Peyer's patch (tissue), 4 donors: ENCODE measurements at regions not wholly inside any gene's neighbourhood (a gene's known extent, or its start where the extent isn't known, plus 50 kb on each side); places are given as distances from the start of the nearest gene placed in this dataset.

Source experiments
- DNase-seq, 3 donors: peaks; one replicate each; pipeline ENCODE4 v3.0.0-alpha.2; 2017 to 2019
- H3K27ac ChIP-seq, 4 donors: fragments of 200-600 bp; sonication (generic); one replicate each; pipeline ENCODE4 v1.5.1; 2016 to 2019
- H3K27me3 ChIP-seq, 2 donors: fragments of 200-600 bp; sonication (generic); one replicate each; pipeline ENCODE4 v1.5.1; 2019
- H3K36me3 ChIP-seq, 3 donors: fragments of 200-600 bp; sonication (generic); one replicate each; pipeline ENCODE4 v1.5.1; 2016 to 2019
- H3K4me1 ChIP-seq, 4 donors: fragments of 200-600 bp; sonication (generic); one replicate each; pipeline ENCODE4 v1.5.1; 2016 to 2019
- H3K4me3 ChIP-seq, 4 donors: fragments of 200-600 bp; sonication (generic); 1 replicate in 3 of 4; 2 replicates in 1 of 4; pipeline ENCODE4 v1.5.1; 2016 to 2019; ENCODE audit warnings: mild to moderate bottlenecking in 1 of 4
- H3K9me3 ChIP-seq, 4 donors: fragments of 200-600 bp; sonication (generic); one replicate each; pipeline ENCODE4 v1.5.1; 2016 to 2019; ENCODE audit warnings: mild to moderate bottlenecking in 1 of 4
- POLR2A ChIP-seq, 2 donors: fragments of 450-650 bp; IDR thresholded peaks; one replicate each; pipeline ENCODE4 v1.5.1; 2017; ENCODE audit warnings: antibody characterized with exemption in 2 of 2, mild to moderate bottlenecking in 2 of 2, moderate library complexity in 2 of 2
- TF ChIP-seq, protein P1 (sequence below), 6 experiments: fragments of 450-650 bp in 4 of 6; fragments of 200-600 bp in 2 of 6; sonication (generic) in 1 of 6; IDR thresholded peaks; one replicate each; pipeline ENCODE4 v1.5.1; 2017 to 2019; ENCODE audit warnings: antibody characterized with exemption in 6 of 6, mild to moderate bottlenecking in 3 of 6, moderate library complexity in 1 of 6

DNA sequence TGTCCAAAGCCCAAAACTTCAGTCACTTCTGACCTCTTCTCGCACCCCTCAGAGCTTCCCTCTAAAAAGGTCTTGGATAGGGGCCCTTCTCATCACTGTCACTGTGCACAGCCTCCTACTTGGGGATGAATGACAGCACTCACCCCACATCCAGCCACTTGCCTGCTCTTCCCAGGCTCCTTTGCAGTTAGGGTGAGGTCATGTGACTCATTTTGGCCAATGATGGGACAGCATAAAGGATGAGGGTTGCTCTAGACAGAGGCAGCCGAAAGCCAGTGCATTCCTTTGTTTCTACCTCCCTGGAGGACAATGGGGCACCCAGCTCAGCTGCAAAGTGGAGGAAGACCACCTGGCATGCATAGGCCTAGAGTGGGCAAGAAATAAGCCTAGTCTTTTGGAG, 1413.3 kb downstream of the TBC1D22A start:
- Histone ChIP-seq H3K4me3 (no peak overlapping the region), H3K9me3 (no peaks in the 10 kb centered on the region), H3K4me1 (no peaks in the 10 kb centered on the region), H3K27me3 (no peaks in the 10 kb centered on the region), H3K27ac (no peak overlapping the region), H3K36me3 (no peaks in the 10 kb centered on the region)
- TF ChIP-seq, protein P1, sequence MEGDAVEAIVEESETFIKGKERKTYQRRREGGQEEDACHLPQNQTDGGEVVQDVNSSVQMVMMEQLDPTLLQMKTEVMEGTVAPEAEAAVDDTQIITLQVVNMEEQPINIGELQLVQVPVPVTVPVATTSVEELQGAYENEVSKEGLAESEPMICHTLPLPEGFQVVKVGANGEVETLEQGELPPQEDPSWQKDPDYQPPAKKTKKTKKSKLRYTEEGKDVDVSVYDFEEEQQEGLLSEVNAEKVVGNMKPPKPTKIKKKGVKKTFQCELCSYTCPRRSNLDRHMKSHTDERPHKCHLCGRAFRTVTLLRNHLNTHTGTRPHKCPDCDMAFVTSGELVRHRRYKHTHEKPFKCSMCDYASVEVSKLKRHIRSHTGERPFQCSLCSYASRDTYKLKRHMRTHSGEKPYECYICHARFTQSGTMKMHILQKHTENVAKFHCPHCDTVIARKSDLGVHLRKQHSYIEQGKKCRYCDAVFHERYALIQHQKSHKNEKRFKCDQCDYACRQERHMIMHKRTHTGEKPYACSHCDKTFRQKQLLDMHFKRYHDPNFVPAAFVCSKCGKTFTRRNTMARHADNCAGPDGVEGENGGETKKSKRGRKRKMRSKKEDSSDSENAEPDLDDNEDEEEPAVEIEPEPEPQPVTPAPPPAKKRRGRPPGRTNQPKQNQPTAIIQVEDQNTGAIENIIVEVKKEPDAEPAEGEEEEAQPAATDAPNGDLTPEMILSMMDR (IDR thresholded peaks at IDR 0.05): no peak
- no peak for TF ChIP-seq POLR2A (IDR thresholded peaks at IDR 0.05)
- no peak for DNase-seq

DNA sequence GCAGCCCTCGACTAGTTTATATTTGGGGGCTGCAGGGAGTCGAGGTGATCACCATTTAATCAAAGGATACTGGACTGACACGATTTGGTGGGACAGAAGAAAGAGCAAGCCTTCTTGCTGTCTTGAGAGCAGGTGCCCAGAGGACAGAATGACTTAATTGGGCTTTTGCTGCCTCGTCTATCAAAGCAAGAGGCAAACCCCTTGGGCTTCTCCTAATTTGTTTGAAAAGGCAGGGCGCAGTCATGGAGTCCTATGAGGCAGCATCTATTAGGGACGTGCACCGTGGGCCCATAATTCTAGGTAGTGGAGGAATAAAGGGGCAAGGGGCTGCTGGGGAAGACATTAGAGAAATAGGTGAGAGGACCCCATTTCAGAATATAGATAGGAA, 1411.3 kb downstream of the TBC1D22A start:
- H3K27me3 ChIP-seq: no peaks in the 10 kb centered on the region
- no peak overlapping the region for H3K4me3 ChIP-seq
- H3K36me3 ChIP-seq: no peaks in the 10 kb centered on the region
- no peak for TF ChIP-seq POLR2A (IDR thresholded peaks at IDR 0.05)
- no peaks in the 10 kb centered on the region for H3K9me3 ChIP-seq
- no peak overlapping the region for H3K27ac ChIP-seq
- no peaks in the 10 kb centered on the region for H3K4me1 ChIP-seq
- no peak for DNase-seq

GRCh38 chr22:48173061-48173772, 1410.8 kb downstream of the TBC1D22A start:
- Histone ChIP-seq H3K4me3 (no peak overlapping the region), H3K4me1 (no peaks in the 10 kb centered on the region), H3K27ac (no peak overlapping the region), H3K36me3 (no peaks in the 10 kb centered on the region), H3K27me3 (no peaks in the 10 kb centered on the region), H3K9me3 (no peaks in the 10 kb centered on the region)
- no peak for TF ChIP-seq POLR2A (IDR thresholded peaks at IDR 0.05)
- TF ChIP-seq, protein P1 (IDR thresholded peaks at IDR 0.05): no peak
- DNase-seq: no peak

DNA sequence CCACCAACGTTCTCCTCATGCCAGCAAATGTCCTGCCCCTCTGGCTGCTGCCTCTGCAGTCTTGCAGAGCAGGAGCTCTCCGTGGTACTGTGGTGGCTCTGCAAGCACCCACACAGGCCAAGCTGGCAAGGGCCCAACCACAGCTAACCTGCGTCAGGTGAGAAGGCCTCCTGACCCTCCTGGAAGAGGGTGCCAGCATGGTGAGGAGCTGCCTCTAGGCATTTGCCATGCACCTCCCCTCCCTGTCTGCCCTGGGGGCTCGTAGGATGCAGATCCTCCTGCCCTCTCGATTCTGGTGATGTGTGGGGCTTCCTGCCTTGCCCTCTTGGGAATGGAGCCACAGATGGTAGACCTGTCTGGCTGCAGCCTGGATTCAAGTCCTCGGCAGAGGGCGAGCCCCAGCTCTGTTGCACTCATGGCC, 1408.8 kb downstream of the TBC1D22A start:
- H3K4me1 ChIP-seq: no peaks in the 10 kb centered on the region
- no peak overlapping the region for H3K27ac ChIP-seq
- H3K36me3 ChIP-seq: no peaks in the 10 kb centered on the region
- no peak overlapping the region for H3K4me3 ChIP-seq
- H3K27me3 ChIP-seq: no peaks in the 10 kb centered on the region
- TF ChIP-seq POLR2A (IDR thresholded peaks at IDR 0.05): no peak
- TF ChIP-seq, protein P1 (IDR thresholded peaks at IDR 0.05): no peak
- no peak for DNase-seq
- no peaks in the 10 kb centered on the region for H3K9me3 ChIP-seq

DNA sequence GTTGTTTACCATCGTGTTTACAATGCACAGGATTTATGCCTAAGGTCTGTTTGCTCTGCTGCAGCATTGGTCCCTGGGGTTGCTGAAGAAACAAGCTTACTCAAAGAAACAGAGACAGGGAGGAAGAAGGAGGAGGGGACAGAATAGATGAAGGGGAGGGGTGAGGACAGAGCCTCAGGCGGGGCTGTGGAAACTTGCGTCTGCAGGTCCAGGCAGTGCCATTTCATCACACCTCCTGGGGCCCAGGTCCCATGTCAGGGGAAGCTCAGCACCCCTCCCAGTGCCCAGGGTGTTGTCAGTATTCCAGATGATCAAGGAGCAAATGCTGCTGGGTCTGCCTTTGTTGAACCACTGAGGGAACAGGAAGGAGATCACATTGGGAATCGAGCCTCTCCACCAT, 1406.8 kb downstream of the TBC1D22A start:
- H3K9me3 ChIP-seq: no peaks in the 10 kb centered on the region
- H3K4me1 ChIP-seq: no peaks in the 10 kb centered on the region
- no peak overlapping the region for H3K4me3 ChIP-seq
- DNase-seq: no peak
- TF ChIP-seq POLR2A (IDR thresholded peaks at IDR 0.05): no peak
- TF ChIP-seq, protein P1 (IDR thresholded peaks at IDR 0.05): no peak
- no peaks in the 10 kb centered on the region for H3K27me3 ChIP-seq
- no peak overlapping the region for H3K27ac ChIP-seq
- no peaks in the 10 kb centered on the region for H3K36me3 ChIP-seq

DNA sequence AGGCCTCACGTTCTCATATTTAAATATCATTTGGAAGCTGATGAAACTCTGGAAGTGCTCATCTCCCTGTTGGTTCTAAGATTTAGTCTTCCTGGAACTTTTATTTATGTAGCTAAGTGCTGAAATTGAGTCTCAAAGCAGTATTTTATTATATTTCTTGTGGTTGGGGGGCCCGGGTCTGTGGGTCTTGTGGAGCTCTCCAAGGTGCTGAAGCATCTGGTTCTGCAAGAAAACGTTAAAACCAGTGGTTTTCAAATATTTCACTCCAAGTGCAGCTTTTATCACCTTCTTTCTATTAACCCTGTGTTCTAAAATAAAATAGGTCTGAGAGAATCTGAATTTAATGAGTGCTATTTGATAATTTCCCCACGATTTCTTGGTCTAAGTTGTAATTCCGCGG, 1404.8 kb downstream of the TBC1D22A start:
- no peaks in the 10 kb centered on the region for H3K36me3 ChIP-seq
- TF ChIP-seq POLR2A (IDR thresholded peaks at IDR 0.05): no peak
- TF ChIP-seq, protein P1 (IDR thresholded peaks at IDR 0.05): no peak
- H3K4me1 ChIP-seq: no peaks in the 10 kb centered on the region
- no peak for DNase-seq
- H3K9me3 ChIP-seq: no peaks in the 10 kb centered on the region
- H3K27me3 ChIP-seq: no peaks in the 10 kb centered on the region
- no peak overlapping the region for H3K4me3 ChIP-seq
- H3K27ac ChIP-seq: no peak overlapping the region
